Activated T-helper 17 cell treated with anti-CD3 and anti-CD28 coated beads, Interleukin-2, amount 50 U/mL, for 72 hours (primary cell): ENCODE measurements at regions not wholly inside any gene's neighbourhood (a gene's known extent, or its start where the extent isn't known, plus 50 kb on each side); places are given as distances from the start of the nearest gene placed in this dataset.
"Not testable (repeated sequence)": the region's sequence is repeated elsewhere in the genome, so short reads cannot be mapped to it uniquely, and the experiment has no call there.

ENCODE experiments used
- ATAC-seq: fragments of 150-1000 bp; cut with Tn5 transposase; replicated peaks from 2 replicates; pipeline ENCODE4 v1.10.0; 2021; ENCODE audit warnings: mild to moderate bottlenecking, moderate library complexity
- H3K27ac Mint-ChIP-seq: one replicate; pipeline ENCODE4 v1.8.0; 2022; ENCODE audit warnings: mixed read lengths
- H3K27me3 Mint-ChIP-seq: one replicate; pipeline ENCODE4 v1.8.0; 2022; ENCODE audit warnings: mixed read lengths
- H3K36me3 Mint-ChIP-seq: one replicate; pipeline ENCODE4 v1.8.0; 2022; ENCODE audit warnings: low read depth, mild to moderate bottlenecking, mixed read lengths
- H3K4me1 Mint-ChIP-seq: one replicate; pipeline ENCODE4 v1.8.0; 2022; ENCODE audit warnings: mixed read lengths
- H3K4me3 Mint-ChIP-seq: one replicate; pipeline ENCODE4 v1.8.0; 2022; ENCODE audit warnings: mild to moderate bottlenecking, mixed read lengths
- H3K9me3 Mint-ChIP-seq: one replicate; pipeline ENCODE4 v1.8.0; 2022; ENCODE audit warnings: mixed read lengths

DNA sequence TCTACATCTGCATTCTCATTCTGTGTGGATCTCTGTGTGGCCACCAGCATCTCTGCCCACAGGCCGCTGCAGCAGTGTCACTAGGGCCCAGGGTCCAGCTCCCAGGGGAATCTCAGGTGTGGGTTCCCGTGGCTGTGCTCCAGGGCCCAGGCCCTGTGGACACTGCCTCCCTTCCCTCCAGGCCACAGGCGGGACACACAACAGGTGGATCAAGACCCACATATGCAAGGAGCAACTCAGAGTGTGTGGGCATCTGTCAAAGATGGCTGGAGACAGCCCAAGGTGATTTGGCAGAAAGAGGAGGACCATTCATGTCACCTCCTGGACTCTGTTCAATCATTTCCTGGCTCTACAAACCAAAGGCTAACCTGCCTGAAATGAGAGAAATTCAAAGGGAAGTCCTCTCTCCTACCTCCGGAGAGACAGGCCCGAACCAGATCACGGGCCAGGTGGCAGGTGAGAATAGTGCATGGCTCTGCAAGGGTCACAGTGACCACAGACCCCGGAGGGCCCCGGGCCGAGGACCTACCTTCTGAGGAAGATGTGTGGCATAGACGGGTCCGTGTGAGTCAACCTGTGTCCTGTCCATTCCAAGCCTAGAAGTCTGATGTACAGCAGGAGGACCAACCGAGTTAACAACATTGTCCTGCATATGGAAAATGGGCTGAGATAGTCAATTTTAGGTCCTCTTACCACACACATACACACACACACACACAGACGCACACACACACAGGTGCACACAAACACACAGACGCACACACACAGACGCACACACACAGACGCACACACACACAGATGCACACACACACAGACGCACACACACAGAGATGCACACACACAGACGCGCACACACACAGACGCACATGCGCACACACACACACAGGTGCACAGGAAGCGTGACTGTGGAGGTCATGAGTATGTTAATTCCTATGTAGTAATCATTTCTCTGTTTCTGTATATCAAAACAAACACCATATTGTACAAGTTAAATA is 1068.5 kb downstream of the BRD1 start:
- peaks cover 13% of the 10 kb centered on the region for H3K27me3 Mint-ChIP-seq
- no peaks in the 10 kb centered on the region for H3K4me1 Mint-ChIP-seq
- no peak overlapping the region for H3K27ac Mint-ChIP-seq
- ATAC-seq = no peak
- H3K9me3 Mint-ChIP-seq = no peaks in the 10 kb centered on the region
- no peak overlapping the region for H3K4me3 Mint-ChIP-seq
- H3K36me3 Mint-ChIP-seq = no peaks in the 10 kb centered on the region

DNA sequence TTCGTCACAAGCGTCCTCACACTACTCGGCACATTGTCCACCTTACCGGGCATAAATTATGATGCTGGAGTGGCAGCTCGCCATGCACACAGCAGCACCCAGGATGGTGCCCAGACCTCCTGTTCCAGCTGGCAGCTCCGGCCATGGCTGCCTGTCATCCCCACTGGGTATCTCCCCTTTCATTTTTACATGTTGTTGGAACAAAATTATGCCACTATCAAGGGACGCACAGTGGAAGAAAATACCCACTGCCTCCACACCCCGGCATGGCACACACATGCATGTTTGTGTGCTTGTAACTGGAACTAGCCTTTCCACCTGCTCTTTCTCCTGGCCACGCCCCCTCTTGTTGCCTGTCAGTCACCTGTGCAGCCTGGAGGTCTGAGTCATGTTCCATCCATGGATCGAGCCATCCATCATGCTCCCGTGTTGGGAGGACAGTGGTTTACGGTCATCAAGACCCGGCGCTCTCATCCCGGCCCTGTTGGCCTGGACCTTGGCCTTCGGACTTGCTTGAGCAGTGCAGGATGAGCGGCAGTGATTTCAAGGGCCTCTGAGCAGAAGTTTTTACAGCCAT is 1069.6 kb downstream of the BRD1 start:
- Mint-ChIP-seq H3K9me3 (no peaks in the 10 kb centered on the region), H3K27me3 (peaks cover 13% of the 10 kb centered on the region), H3K36me3 (no peaks in the 10 kb centered on the region), H3K4me1 (no peaks in the 10 kb centered on the region), H3K27ac (no peak overlapping the region), H3K4me3 (no peak overlapping the region)
- ATAC-seq = no peak

DNA sequence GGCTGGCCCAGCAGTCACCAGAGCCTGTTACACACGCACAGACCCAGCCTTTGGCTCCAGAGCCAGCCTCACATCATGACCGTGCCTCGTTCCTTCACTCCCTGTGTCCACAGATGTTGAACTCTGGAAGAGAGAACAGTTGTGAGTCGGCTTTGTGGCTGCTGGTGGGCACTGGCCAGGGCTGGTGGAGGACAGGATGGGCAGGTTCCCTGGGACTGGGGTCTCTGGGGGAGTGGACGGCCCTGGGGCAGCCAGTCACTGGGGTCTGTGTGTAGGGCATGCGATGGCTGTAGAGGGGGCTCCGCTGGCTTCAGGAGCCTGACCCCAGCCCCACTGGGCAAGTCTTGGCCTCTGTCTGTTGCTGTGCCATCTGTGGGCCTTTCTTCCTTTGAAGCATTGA is 1070.1 kb downstream of the BRD1 start:
- ATAC-seq = no peak
- peaks cover 13% of the 10 kb centered on the region for H3K27me3 Mint-ChIP-seq
- H3K4me3 Mint-ChIP-seq = no peak overlapping the region
- no peak overlapping the region for H3K27ac Mint-ChIP-seq
- H3K9me3 Mint-ChIP-seq = no peaks in the 10 kb centered on the region
- H3K36me3 Mint-ChIP-seq = no peaks in the 10 kb centered on the region
- H3K4me1 Mint-ChIP-seq = no peaks in the 10 kb centered on the region

DNA sequence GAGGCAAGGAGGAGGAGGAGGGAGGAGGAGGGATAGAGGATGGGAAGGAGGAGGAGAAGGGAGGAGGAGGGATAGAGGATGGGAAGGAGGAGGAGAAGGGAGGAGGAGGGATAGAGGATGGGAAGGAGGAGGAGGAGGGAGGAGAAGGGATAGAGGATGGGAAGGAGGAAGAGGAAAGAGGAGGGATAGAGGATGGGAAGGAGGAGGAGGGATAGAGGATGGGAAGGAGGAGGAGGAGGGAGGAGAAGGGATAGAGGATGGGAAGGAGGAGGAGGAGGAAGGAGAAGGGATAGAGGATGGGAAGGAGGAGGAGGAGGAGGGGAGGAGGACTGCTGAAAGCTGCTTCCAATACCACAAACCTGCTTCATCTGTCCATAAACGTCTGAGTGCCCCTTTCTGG is 1070.5 kb downstream of the BRD1 start:
- not testable (repeated sequence) for H3K4me3 Mint-ChIP-seq, H3K36me3 Mint-ChIP-seq, H3K9me3 Mint-ChIP-seq, ATAC-seq, H3K27ac Mint-ChIP-seq, H3K4me1 Mint-ChIP-seq
- peaks cover 13% of the 10 kb centered on the region for H3K27me3 Mint-ChIP-seq

DNA sequence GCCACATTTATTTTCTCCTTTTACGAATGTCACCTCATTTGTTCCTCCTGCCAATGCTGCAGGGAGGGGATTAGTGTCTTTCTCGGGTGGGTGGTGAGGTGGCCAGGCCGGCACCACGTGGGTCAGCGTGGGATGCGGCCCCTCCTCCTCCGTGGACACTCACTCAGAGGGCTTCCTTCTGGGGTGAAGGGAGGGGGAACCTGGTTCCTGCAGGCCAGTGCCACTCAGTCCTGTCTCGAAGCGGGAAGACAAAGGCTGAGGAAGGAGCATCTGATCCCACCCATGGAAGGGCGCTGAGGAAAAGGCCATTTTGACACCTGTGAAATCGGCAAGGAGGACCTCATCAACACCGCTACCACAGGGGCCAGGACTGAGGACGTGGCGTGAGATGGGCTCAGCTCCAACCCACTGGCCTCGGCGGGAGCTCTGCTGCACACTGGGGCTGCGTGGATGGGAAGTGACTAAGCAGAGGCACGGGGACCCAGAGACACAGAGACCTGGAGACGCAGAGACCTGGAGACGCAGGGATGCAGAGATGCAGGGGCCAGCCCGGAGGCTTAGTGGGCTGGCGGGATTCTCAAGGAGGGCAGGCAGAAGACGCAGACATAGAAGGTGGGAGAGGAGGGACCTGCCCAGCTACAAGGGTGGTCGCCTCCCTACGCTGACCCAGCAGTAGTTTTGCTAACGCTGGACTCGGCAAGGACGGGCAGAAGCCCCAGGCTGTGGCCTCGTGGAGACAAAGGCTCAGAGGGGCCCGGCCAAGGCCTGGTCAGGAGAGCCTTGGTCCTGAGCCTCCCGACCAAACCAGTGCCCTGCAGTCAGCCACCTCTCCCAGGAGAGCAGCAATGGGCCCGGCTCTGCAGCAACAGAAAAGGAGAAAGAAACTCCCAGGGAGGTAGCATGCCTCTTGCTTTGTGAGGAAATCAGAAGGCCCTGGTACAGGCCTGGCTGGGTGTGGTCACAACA is 1071.2 kb downstream of the BRD1 start:
- ATAC-seq = no peak
- no peak overlapping the region for H3K27ac Mint-ChIP-seq
- H3K4me1 Mint-ChIP-seq = no peaks in the 10 kb centered on the region
- no peak overlapping the region for H3K4me3 Mint-ChIP-seq
- H3K36me3 Mint-ChIP-seq = no peaks in the 10 kb centered on the region
- peaks cover 10% of the 10 kb centered on the region for H3K27me3 Mint-ChIP-seq
- H3K9me3 Mint-ChIP-seq = no peaks in the 10 kb centered on the region

DNA sequence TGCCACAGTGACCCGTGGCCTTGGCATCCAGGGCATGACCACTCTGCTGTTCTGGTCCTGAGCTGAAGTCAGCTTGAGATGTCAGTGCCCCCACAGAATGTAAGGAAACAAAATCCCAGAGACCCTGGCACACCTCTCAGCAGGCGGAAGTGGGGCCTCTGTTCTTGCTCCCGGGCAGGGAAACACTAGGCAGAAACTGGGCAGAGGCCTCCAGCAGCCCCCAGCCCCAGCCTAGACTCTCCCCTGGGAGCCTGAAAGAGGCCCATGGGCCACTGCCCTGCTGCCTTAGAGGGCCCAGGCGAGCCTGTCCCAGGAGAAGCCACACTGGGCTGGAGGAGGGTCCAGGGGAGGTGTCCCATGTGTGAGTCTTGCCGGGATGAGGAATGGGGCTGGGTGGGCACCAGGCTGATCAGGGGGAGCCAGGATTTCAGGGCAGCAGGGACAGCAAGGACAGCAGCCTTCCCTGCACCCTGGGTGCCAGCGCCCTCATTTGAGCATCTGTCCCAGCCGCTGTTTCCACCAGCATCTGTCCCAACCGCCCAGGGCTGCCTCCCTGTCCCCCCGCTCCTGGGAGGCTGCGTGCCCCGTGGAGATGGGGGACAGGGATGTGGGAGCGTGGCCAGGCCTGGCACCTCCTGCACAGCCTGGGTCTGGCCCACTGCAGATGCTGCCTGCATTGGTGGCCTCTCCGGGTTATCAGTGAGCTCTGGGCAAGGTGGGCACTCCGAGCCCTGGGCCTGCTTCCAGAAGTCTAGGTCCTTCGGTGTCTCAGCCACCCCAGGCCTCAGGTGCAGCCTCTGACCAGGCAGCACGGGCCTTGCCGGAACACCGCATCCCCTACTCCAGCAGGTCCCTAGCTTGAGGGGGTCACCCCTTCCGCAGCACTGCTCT is 1072.4 kb downstream of the BRD1 start:
- H3K27me3 Mint-ChIP-seq = peaks cover 7% of the 10 kb centered on the region
- no peaks in the 10 kb centered on the region for H3K9me3 Mint-ChIP-seq
- ATAC-seq = no peak
- no peaks in the 10 kb centered on the region for H3K4me1 Mint-ChIP-seq
- no peaks in the 10 kb centered on the region for H3K36me3 Mint-ChIP-seq
- no peak overlapping the region for H3K4me3 Mint-ChIP-seq
- no peak overlapping the region for H3K27ac Mint-ChIP-seq

DNA sequence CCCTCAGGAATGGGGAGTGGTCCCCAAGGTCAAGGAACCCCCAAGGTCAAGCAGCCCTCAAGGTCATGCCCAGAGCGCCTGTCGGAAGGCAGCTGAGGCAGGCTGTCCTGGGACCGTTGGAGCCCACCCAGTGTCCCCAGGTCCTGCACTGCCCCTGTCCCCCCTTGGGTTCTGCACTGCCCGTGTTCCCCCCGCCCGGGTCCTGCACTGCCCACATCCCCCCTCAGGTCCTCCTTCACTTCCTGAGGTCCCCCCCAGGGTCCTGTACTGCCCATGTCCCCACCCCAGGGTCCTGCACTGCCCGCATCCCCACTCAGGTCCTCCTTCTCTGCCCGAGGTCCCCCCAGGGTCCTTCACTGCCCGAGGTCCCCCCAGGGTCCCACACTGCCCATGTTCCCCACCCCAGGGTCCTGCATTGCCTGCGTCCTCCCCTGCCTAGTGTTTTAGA is 1073.0 kb downstream of the BRD1 start:
- Mint-ChIP-seq H3K27me3 (peaks cover 7% of the 10 kb centered on the region), H3K36me3 (no peaks in the 10 kb centered on the region), H3K4me1 (no peaks in the 10 kb centered on the region), H3K27ac (no peak overlapping the region), H3K9me3 (no peaks in the 10 kb centered on the region), H3K4me3 (no peak overlapping the region)
- ATAC-seq = no peak

DNA sequence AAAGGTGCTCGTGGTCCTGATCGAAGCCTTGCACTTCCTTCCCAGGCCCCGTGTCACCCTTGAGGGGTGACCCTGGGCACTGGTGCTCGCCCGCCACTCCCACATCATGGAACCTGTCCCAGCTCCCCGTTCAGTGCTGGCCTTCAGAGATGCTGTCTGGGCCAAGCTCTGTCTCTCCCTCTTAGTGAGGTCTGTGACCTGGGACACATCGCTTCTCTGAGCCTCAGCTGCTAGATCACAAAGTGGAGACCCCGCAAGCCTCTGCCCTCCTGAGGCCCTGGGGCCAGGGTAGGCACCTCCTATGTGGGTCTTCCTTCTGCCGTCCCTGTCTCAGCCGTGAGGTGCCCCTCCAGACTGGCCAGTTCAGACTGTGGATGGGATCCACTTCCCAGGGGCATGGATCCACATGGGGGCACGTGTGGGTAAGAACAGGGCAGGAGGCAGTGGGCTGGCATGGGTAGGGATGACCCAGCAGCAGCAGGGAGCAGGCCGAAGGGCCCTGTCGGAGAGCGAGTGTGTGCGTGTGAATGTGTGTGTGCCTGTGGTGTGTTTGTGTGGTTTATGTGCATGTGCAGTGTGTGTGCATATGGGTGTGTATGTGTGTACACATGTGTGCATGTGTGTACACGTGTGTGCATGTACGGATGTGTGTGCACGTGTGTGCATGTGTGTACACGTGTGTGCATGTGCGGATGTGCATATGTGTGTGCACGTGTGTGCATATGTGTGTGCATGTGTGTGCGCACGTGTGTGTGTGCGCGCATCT is 1073.7 kb downstream of the BRD1 start:
- Mint-ChIP-seq H3K4me3 (no peak overlapping the region), H3K27me3 (peaks cover 5% of the 10 kb centered on the region), H3K36me3 (no peaks in the 10 kb centered on the region), H3K9me3 (no peaks in the 10 kb centered on the region), H3K4me1 (no peaks in the 10 kb centered on the region), H3K27ac (no peak overlapping the region)
- ATAC-seq = no peak

DNA sequence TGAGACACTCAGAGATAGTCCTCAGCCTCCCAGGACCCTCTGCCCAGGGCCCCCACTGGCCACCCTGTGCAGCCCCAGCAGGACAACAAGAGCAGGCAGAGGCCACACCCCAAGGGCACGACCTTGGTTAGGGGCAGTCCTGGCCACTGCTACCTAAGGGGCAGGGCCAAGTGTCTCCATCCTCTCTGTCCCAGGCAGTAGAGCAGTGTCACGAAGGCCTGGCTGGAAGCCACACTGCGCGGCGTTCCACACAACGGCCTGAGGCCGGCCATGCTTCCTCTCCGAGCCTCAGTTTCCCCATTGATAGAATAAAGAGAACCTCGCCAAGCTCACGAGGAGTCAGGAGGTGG is 1074.3 kb downstream of the BRD1 start:
- Mint-ChIP-seq H3K4me3 (no peak overlapping the region), H3K36me3 (no peaks in the 10 kb centered on the region), H3K27me3 (peaks cover 3% of the 10 kb centered on the region), H3K4me1 (no peaks in the 10 kb centered on the region), H3K27ac (no peak overlapping the region), H3K9me3 (no peaks in the 10 kb centered on the region)
- ATAC-seq = no peak

DNA sequence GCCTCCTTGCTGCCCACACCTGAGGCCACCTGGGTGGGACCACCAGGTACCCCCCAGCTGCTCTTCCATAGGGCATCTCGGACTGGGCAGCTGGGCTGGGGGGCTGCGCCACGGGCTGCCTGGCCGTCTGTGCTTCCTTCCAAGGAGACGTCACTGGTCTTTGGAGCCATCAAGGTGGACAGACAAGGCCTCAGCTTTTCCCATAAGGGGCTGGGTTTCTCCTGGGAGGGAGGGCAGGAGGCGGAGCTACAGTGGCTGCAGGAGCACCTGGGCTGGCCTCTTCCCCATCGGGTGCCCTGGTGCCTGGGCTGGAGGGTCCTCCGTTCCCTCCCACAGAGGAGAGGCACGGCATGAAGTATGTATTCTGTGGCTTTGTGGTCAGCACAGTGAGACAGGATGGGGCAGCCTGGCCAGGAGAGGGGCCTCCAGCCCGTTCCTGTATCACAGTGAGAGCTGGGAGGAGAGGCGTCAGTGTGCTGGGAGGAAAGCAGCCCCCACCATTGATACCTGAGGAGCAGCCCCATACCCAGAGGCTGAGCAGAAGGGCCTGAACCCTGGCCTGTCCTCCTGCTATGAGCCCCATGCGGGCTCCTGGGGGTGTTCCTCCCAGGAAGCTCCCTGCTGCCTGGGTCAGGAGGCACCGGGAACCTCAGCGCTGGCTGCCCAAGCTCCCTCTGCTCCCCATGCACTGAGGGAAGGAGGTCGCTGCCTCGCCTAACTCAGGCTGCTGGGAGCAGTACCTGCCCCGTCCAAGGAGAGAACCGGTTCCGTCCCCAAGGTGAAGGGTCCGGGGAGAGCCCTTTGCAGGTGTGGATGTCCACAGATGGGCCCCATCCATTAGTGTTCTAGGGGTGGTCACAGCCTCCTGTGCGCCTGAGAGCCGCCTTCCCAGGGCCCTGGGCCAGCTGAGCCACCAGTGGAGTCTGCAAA is 1075.0 kb downstream of the BRD1 start:
- Mint-ChIP-seq H3K36me3 (no peaks in the 10 kb centered on the region), H3K9me3 (no peaks in the 10 kb centered on the region)

DNA sequence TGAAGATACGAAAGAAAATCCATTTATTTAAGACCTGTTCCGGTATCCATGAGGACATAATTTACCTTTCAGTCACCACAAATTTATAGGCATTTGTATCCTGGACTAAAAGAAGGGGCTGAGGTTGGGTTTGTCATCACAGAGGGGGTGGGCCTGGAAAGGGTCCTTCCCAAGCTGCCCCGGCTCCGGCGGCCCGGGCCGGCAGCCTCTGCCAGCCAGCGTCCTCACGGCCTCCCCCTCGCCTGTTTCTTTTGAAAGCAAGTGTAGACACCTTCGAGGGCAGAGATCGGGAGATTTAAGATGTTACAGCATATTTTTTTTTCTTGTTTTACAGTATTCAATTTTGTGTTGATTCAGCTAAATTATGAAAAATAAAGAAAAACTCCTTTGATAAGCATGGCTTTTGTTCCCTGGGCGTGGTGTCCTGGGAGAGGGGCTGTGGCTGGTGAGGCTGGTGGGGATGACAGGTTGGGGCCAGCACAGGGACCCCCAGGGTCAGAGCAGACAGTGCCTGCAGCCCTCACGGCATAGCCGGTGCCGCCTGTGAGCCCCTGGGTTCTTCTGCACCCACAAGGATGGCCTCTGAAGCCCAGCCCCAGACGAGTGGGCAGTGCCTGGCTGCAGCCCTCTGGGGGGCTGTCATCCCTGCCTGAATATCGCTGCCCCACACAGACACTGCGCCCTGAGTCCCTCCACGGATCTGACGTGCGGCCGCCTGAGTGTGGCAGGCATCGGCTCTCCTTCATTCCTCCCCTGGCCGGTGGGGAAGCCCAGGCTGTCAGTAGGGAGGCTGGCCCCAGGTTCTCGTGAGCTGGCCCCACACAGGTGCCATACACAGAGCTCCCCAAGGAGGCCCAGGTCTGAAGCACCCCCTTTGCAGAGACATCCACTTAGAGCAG is 1075.9 kb downstream of the BRD1 start:
- Mint-ChIP-seq H3K27me3 (peaks cover 3% of the 10 kb centered on the region), H3K36me3 (no peaks in the 10 kb centered on the region), H3K4me3 (no peak overlapping the region), H3K4me1 (no peaks in the 10 kb centered on the region), H3K9me3 (no peaks in the 10 kb centered on the region), H3K27ac (no peak overlapping the region)
- no peak for ATAC-seq

More for the DNA sequence above, 1075.0 kb downstream of the BRD1 start:
- H3K27me3 Mint-ChIP-seq = peaks cover 3% of the 10 kb centered on the region
- ATAC-seq = no peak
- H3K4me3 Mint-ChIP-seq = no peak overlapping the region
- no peak overlapping the region for H3K27ac Mint-ChIP-seq
- H3K4me1 Mint-ChIP-seq = no peaks in the 10 kb centered on the region
